CD4-positive, alpha-beta T cell (primary cell): ENCODE measurements at regions not wholly inside any gene's neighbourhood (a gene's known extent, or its start where the extent isn't known, plus 50 kb on each side); places are given as distances from the start of the nearest gene placed in this dataset.

ENCODE experiments used
- ATAC-seq: fragments of 200-7000 bp; cut with Tn5 transposase; one replicate; pipeline ENCODE4 v1.10.0; 2022; ENCODE audit warnings: mild to moderate bottlenecking; ENCODE audit not compliant: poor library complexity
- CTCF ChIA-PET: fragments of 350-600 bp; sonication (Branson Sonifier 250); formaldehyde crosslinking; loops from one replicate; lab custom pipeline; 2021; ENCODE audit warnings: antibody characterized with exemption, inconsistent platforms; lab: Charles Lee
- POLR2A ChIA-PET: fragments of 350-600 bp; sonication (Branson Sonifier 250); formaldehyde crosslinking; loops from one replicate; lab custom pipeline; 2021; ENCODE audit warnings: antibody characterized with exemption, inconsistent platforms; lab: Charles Lee
- DNase-seq, 14 experiments: peaks; one replicate each; pipeline ENCODE4 v3.0.0-alpha.2; 2013 to 2020; ENCODE audit warnings: mixed read lengths in 2 of 14
- H3K27ac ChIP-seq, 2 donors: one replicate each; pipeline versions ENCODE4 v1.5.1 to v1.7.0; 2013; ENCODE audit warnings: low read length in 2 of 2, low read depth in 1 of 2, mild to moderate bottlenecking in 1 of 2
- H3K27me3 ChIP-seq, 2 experiments: 1 replicate in 1 of 2; 2 replicates in 1 of 2; pipeline versions ENCODE4 v1.6.1 to v1.7.0; 2013; ENCODE audit warnings: low read length in 2 of 2, control low read depth in 1 of 2, mild to moderate bottlenecking in 1 of 2, moderate library complexity in 1 of 2; ENCODE audit not compliant: insufficient read depth in 2 of 2, control insufficient read depth in 1 of 2
- H3K36me3 ChIP-seq: one replicate; pipeline ENCODE4 v1.6.1; 2013; ENCODE audit warnings: low read length, control low read depth; ENCODE audit not compliant: insufficient read depth
- H3K4me1 ChIP-seq: one replicate; pipeline ENCODE4 v1.6.1; 2013; ENCODE audit warnings: low read length, control low read depth; ENCODE audit not compliant: insufficient read depth
- H3K4me3 ChIP-seq: one replicate; pipeline ENCODE4 v1.5.1; 2013; ENCODE audit warnings: mild to moderate bottlenecking, low read length, moderate library complexity
- H3K9me3 ChIP-seq, 2 experiments: 1 replicate in 1 of 2; 2 replicates in 1 of 2; pipeline versions ENCODE4 v1.6.1 to v1.7.0; 2013; ENCODE audit warnings: low read length in 2 of 2, mild to moderate bottlenecking in 2 of 2, control low read depth in 1 of 2, moderate library complexity in 1 of 2; ENCODE audit not compliant: control insufficient read depth in 1 of 2, insufficient read depth in 1 of 2
- H3K27ac Mint-ChIP-seq: one replicate; pipeline ENCODE4 v1.8.0; 2020; ENCODE audit warnings: mixed read lengths
- H3K27me3 Mint-ChIP-seq: one replicate; pipeline ENCODE4 v1.8.0; 2021; ENCODE audit warnings: mixed read lengths
- H3K36me3 Mint-ChIP-seq: one replicate; pipeline ENCODE4 v1.8.0; 2021; ENCODE audit warnings: low read depth, mixed read lengths
- H3K4me1 Mint-ChIP-seq: one replicate; pipeline ENCODE4 v1.8.0; 2021; ENCODE audit warnings: low read depth, mixed read lengths
- H3K4me3 Mint-ChIP-seq: one replicate; pipeline ENCODE4 v1.8.0; 2020; ENCODE audit warnings: mild to moderate bottlenecking, mixed read lengths
- H3K9me3 Mint-ChIP-seq: one replicate; pipeline ENCODE4 v1.8.0; 2020; ENCODE audit warnings: mixed read lengths
- CTCF ChIP-seq: fragments of 200-600 bp; IDR thresholded peaks from one replicate; pipeline ENCODE4 v1.8.0; 2022; ENCODE audit warnings: antibody characterized with exemption, mild to moderate bottlenecking
- intact Hi-C, 2 experiments: fragments of 100-400 bp; cut with DNase I in 1 of 2; cut with micrococcal nuclease in 1 of 2; formaldehyde crosslinking; loops; one replicate each; pipeline versions ENCODE4 v1.15.1 to v1.9.0; 2023 to 2025; cut with DNase I, micrococcal nuclease

- DNase-seq, result no peak
- H3K4me3 Mint-ChIP-seq, result no peak overlapping the region
- no peak overlapping the region for H3K4me3 ChIP-seq
- CTCF ChIA-PET, result no interaction called here
- ATAC-seq, result no peak
- H3K27ac ChIP-seq, result no peak overlapping the region
- H3K27me3 Mint-ChIP-seq, result no peaks in the 10 kb centered on the region
- POLR2A ChIA-PET, result no interaction called here
- no peaks in the 10 kb centered on the region for H3K36me3 ChIP-seq
- peaks cover 9% of the 10 kb centered on the region for H3K9me3 Mint-ChIP-seq
- intact Hi-C loops, result no loop called here
- no peaks in the 10 kb centered on the region for H3K36me3 Mint-ChIP-seq
- peaks cover 0 to 15% of the 10 kb centered on the region in 2 experiments for H3K9me3 ChIP-seq
- H3K4me1 Mint-ChIP-seq, result no peaks in the 10 kb centered on the region
- H3K27me3 ChIP-seq, result no peaks in the 10 kb centered on the region
- no peak for TF ChIP-seq CTCF
- H3K4me1 ChIP-seq, result no peaks in the 10 kb centered on the region
- no peak overlapping the region for H3K27ac Mint-ChIP-seq
Observed at GRCh38 chr7:68969571-68969970, 628.7 kb upstream of the AUTS2 start.

GRCh38 chr7:68971634-68972340 lies 626.5 kb upstream of the AUTS2 start:
- Histone ChIP-seq H3K27me3 (no peaks in the 10 kb centered on the region), H3K36me3 (no peaks in the 10 kb centered on the region), H3K9me3 (peaks cover 0 to 23% of the 10 kb centered on the region in 2 experiments), H3K4me3 (no peak overlapping the region), H3K4me1 (no peaks in the 10 kb centered on the region), H3K27ac (no peak overlapping the region)
- Mint-ChIP-seq H3K27ac (no peak overlapping the region), H3K9me3 (peaks cover 9% of the 10 kb centered on the region), H3K4me3 (no peak overlapping the region), H3K27me3 (no peaks in the 10 kb centered on the region), H3K4me1 (no peaks in the 10 kb centered on the region), H3K36me3 (no peaks in the 10 kb centered on the region)
- no peak for DNase-seq
- intact Hi-C loops, result no loop called here
- CTCF ChIA-PET, result no interaction called here
- ATAC-seq, result no peak
- POLR2A ChIA-PET, result no interaction called here
- TF ChIP-seq CTCF, result no peak

- TF ChIP-seq CTCF, result no peak
- intact Hi-C loops, result no loop called here
- no peaks in the 10 kb centered on the region for H3K4me1 Mint-ChIP-seq
Observed at GRCh38 chr7:68977385-68978055, 620.8 kb upstream of the AUTS2 start.

More at GRCh38 chr7:68977385-68978055, 620.8 kb upstream of the AUTS2 start:
- Mint-ChIP-seq H3K9me3 (peaks cover 3% of the 10 kb centered on the region), H3K27ac (no peak overlapping the region), H3K4me3 (no peak overlapping the region), H3K27me3 (no peaks in the 10 kb centered on the region), H3K36me3 (no peaks in the 10 kb centered on the region)
- Histone ChIP-seq H3K4me1 (no peaks in the 10 kb centered on the region), H3K9me3 (peaks cover 0 to 16% of the 10 kb centered on the region in 2 experiments), H3K27ac (no peak overlapping the region), H3K27me3 (no peaks in the 10 kb centered on the region), H3K4me3 (no peak overlapping the region), H3K36me3 (no peaks in the 10 kb centered on the region)
- CTCF ChIA-PET, result interaction anchor here (0.6 kb wide), 1 partner anchor 566 kb away, joined by 3 read pairs; no protein-coding TSS in a partner anchor
- POLR2A ChIA-PET, result no interaction called here
- ATAC-seq (no peak), DNase-seq (no peak)
